ENCODE measurements at regions not wholly inside any gene's neighbourhood (a gene's known extent, or its start where the extent isn't known, plus 50 kb on each side); places are given as distances from the start of the nearest gene placed in this dataset.
"Not testable (repeated sequence)": the region's sequence is repeated elsewhere in the genome, so short reads cannot be mapped to it uniquely, and the experiment has no call there.

GRCh38 chr6:150690681-150691080, 91.0 kb downstream of the PLEKHG1 start:
- Histone ChIP-seq H3K9me3 (ENCODE audit: insufficient read depth, low read length) (no peaks in the 10 kb centered on the region), H3K27me3 (ENCODE audit: insufficient read depth, insufficient read length) (no peaks in the 10 kb centered on the region), H3K9ac (ENCODE audit: insufficient read length, low read depth) (no peak overlapping the region), H3K4me3 (ENCODE audit: insufficient read length, low read depth) (no peak overlapping the region), H3K36me3 (ENCODE audit: insufficient read depth, insufficient read length, low read length) (no peaks in the 10 kb centered on the region), H3K4me1 (ENCODE audit: insufficient read depth, insufficient read length) (no peaks in the 10 kb centered on the region)
- TF ChIP-seq ZNF274 (IDR thresholded peaks at IDR 0.05; ENCODE audit: low read depth, low read length) (no peak), YY1 (IDR thresholded peaks at IDR 0.05; ENCODE audit: insufficient read depth, insufficient read length) (no peak), SUZ12 (IDR thresholded peaks at IDR 0.05; ENCODE audit: extremely low read depth, insufficient read depth, insufficient read length) (no peak)
- no peak for DNase-seq (ENCODE audit: low read depth, low spot score)

GRCh38 chr6:150691463-150691862, 91.8 kb downstream of the PLEKHG1 start:
- H3K4me1 ChIP-seq (ENCODE audit: insufficient read depth, insufficient read length), result no peaks in the 10 kb centered on the region
- H3K27me3 ChIP-seq (ENCODE audit: insufficient read depth, insufficient read length), result no peaks in the 10 kb centered on the region
- no peaks in the 10 kb centered on the region for H3K9me3 ChIP-seq (ENCODE audit: insufficient read depth, low read length)
- H3K9ac ChIP-seq (ENCODE audit: insufficient read length, low read depth), result no peak overlapping the region
- H3K4me3 ChIP-seq (ENCODE audit: insufficient read length, low read depth), result no peak overlapping the region
- TF ChIP-seq ZNF274 (IDR thresholded peaks at IDR 0.05; ENCODE audit: low read depth, low read length), result no peak
- TF ChIP-seq SUZ12 (IDR thresholded peaks at IDR 0.05; ENCODE audit: extremely low read depth, insufficient read depth, insufficient read length), result no peak
- no peak for TF ChIP-seq YY1 (IDR thresholded peaks at IDR 0.05; ENCODE audit: insufficient read depth, insufficient read length)
- no peaks in the 10 kb centered on the region for H3K36me3 ChIP-seq (ENCODE audit: insufficient read depth, insufficient read length, low read length)
- DNase-seq (ENCODE audit: low read depth, low spot score), result no peak

DNA sequence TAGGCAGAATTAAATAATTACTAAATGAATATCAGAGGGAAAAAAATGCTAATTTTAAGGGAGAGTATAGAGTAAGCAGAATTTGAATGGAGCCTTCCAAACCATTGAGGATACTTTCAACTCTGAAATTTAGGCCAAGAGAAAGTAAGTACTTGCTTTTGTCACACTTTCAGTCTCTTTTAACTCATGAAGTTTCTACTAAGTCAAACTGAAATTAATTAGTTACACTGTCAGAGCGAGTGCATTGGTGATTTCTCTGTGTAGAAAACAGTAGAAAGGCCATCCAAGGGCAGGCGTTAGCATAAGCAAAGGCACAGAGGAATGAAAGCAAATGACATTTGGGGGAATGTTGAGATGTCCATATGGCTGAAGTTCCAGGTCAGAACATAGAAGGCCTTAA, 92.9 kb downstream of the PLEKHG1 start:
- Histone ChIP-seq H3K36me3 (ENCODE audit: insufficient read depth, insufficient read length, low read length) (no peaks in the 10 kb centered on the region), H3K27me3 (ENCODE audit: insufficient read depth, insufficient read length) (no peaks in the 10 kb centered on the region), H3K4me1 (ENCODE audit: insufficient read depth, insufficient read length) (no peaks in the 10 kb centered on the region), H3K9ac (ENCODE audit: insufficient read length, low read depth) (no peak overlapping the region), H3K4me3 (ENCODE audit: insufficient read length, low read depth) (no peak overlapping the region), H3K9me3 (ENCODE audit: insufficient read depth, low read length) (no peaks in the 10 kb centered on the region)
- no peak for DNase-seq (ENCODE audit: low read depth, low spot score)
- TF ChIP-seq YY1 (IDR thresholded peaks at IDR 0.05; ENCODE audit: insufficient read depth, insufficient read length) (no peak), ZNF274 (IDR thresholded peaks at IDR 0.05; ENCODE audit: low read depth, low read length) (no peak), SUZ12 (IDR thresholded peaks at IDR 0.05; ENCODE audit: extremely low read depth, insufficient read depth, insufficient read length) (no peak)

- Histone ChIP-seq H3K27me3 (ENCODE audit: insufficient read depth, insufficient read length) (no peaks in the 10 kb centered on the region), H3K4me1 (ENCODE audit: insufficient read depth, insufficient read length) (no peaks in the 10 kb centered on the region), H3K4me3 (ENCODE audit: insufficient read length, low read depth) (no peak overlapping the region)
These were observed 95.2 kb downstream of the PLEKHG1 start for GRCh38 chr6:150694889-150695288.

GRCh38 chr6:150695652-150696051, 96.0 kb downstream of the PLEKHG1 start:
- TF ChIP-seq YY1 (IDR thresholded peaks at IDR 0.05; ENCODE audit: insufficient read depth, insufficient read length), result no peak
- TF ChIP-seq ZNF274 (IDR thresholded peaks at IDR 0.05; ENCODE audit: low read depth, low read length), result no peak
- TF ChIP-seq SUZ12 (IDR thresholded peaks at IDR 0.05; ENCODE audit: extremely low read depth, insufficient read depth, insufficient read length), result no peak
- H3K4me1 ChIP-seq (ENCODE audit: insufficient read depth, insufficient read length), result no peaks in the 10 kb centered on the region
- H3K27me3 ChIP-seq (ENCODE audit: insufficient read depth, insufficient read length), result no peaks in the 10 kb centered on the region
- H3K36me3 ChIP-seq (ENCODE audit: insufficient read depth, insufficient read length, low read length), result no peaks in the 10 kb centered on the region
- DNase-seq (ENCODE audit: low read depth, low spot score), result no peak
- no peak overlapping the region for H3K9ac ChIP-seq (ENCODE audit: insufficient read length, low read depth)
- no peaks in the 10 kb centered on the region for H3K9me3 ChIP-seq (ENCODE audit: insufficient read depth, low read length)
- no peak overlapping the region for H3K4me3 ChIP-seq (ENCODE audit: insufficient read length, low read depth)

More at GRCh38 chr6:150694889-150695288, 95.2 kb downstream of the PLEKHG1 start:
- TF ChIP-seq YY1 (IDR thresholded peaks at IDR 0.05; ENCODE audit: insufficient read depth, insufficient read length) (no peak), ZNF274 (IDR thresholded peaks at IDR 0.05; ENCODE audit: low read depth, low read length) (no peak), SUZ12 (IDR thresholded peaks at IDR 0.05; ENCODE audit: extremely low read depth, insufficient read depth, insufficient read length) (no peak)
- Histone ChIP-seq H3K9ac (ENCODE audit: insufficient read length, low read depth) (no peak overlapping the region), H3K36me3 (ENCODE audit: insufficient read depth, insufficient read length, low read length) (no peaks in the 10 kb centered on the region), H3K9me3 (ENCODE audit: insufficient read depth, low read length) (no peaks in the 10 kb centered on the region)
- no peak for DNase-seq (ENCODE audit: low read depth, low spot score)

DNA sequence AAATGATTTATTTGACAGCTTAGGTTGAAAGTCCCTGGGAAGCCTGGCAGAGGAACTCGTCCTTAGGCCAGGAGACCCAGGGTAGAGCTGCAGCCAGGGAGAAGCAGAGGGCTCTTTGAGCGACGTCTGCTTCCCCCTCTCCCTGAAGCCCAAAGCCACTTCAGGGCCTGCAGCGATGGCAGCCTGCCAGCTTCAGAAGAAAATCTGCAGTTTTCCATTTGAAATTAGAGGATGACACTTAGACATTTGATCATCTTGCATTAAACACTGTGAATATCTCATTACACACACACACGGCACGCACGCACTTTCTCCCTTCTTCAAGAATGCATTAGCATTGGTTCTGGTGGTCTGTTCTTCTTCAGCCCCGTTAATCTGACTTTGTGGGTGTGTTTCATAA, 96.5 kb downstream of the PLEKHG1 start:
- H3K4me1 ChIP-seq (ENCODE audit: insufficient read depth, insufficient read length), result no peaks in the 10 kb centered on the region
- no peak overlapping the region for H3K9ac ChIP-seq (ENCODE audit: insufficient read length, low read depth)
- TF ChIP-seq ZNF274 (IDR thresholded peaks at IDR 0.05; ENCODE audit: low read depth, low read length) (no peak), SUZ12 (IDR thresholded peaks at IDR 0.05; ENCODE audit: extremely low read depth, insufficient read depth, insufficient read length) (no peak), YY1 (IDR thresholded peaks at IDR 0.05; ENCODE audit: insufficient read depth, insufficient read length) (no peak)

GRCh38 chr6:150696918-150697317, 97.2 kb downstream of the PLEKHG1 start:
- H3K9ac ChIP-seq (ENCODE audit: insufficient read length, low read depth); H3K4me3 ChIP-seq (ENCODE audit: insufficient read length, low read depth); DNase-seq (ENCODE audit: low read depth, low spot score); H3K36me3 ChIP-seq (ENCODE audit: insufficient read depth, insufficient read length, low read length); H3K27me3 ChIP-seq (ENCODE audit: insufficient read depth, insufficient read length); H3K9me3 ChIP-seq (ENCODE audit: insufficient read depth, low read length); H3K4me1 ChIP-seq (ENCODE audit: insufficient read depth, insufficient read length): not testable (repeated sequence)

More for the DNA sequence above, 96.5 kb downstream of the PLEKHG1 start:
- H3K4me3 ChIP-seq (ENCODE audit: insufficient read length, low read depth), result no peak overlapping the region
- H3K36me3 ChIP-seq (ENCODE audit: insufficient read depth, insufficient read length, low read length), result no peaks in the 10 kb centered on the region
- H3K27me3 ChIP-seq (ENCODE audit: insufficient read depth, insufficient read length), result no peaks in the 10 kb centered on the region
- H3K9me3 ChIP-seq (ENCODE audit: insufficient read depth, low read length), result no peaks in the 10 kb centered on the region
- no peak for DNase-seq (ENCODE audit: low read depth, low spot score)

GRCh38 chr6:150697515-150697914, 97.8 kb downstream of the PLEKHG1 start:
- no peak overlapping the region for H3K9ac ChIP-seq (ENCODE audit: insufficient read length, low read depth)
- no peaks in the 10 kb centered on the region for H3K9me3 ChIP-seq (ENCODE audit: insufficient read depth, low read length)
- H3K4me1 ChIP-seq (ENCODE audit: insufficient read depth, insufficient read length), result no peaks in the 10 kb centered on the region
- H3K36me3 ChIP-seq (ENCODE audit: insufficient read depth, insufficient read length, low read length), result no peaks in the 10 kb centered on the region
- H3K4me3 ChIP-seq (ENCODE audit: insufficient read length, low read depth), result no peak overlapping the region
- no peak for DNase-seq (ENCODE audit: low read depth, low spot score)
- no peaks in the 10 kb centered on the region for H3K27me3 ChIP-seq (ENCODE audit: insufficient read depth, insufficient read length)
- no peak for TF ChIP-seq ZNF274 (IDR thresholded peaks at IDR 0.05; ENCODE audit: low read depth, low read length)
- no peak for TF ChIP-seq YY1 (IDR thresholded peaks at IDR 0.05; ENCODE audit: insufficient read depth, insufficient read length)
- TF ChIP-seq SUZ12 (IDR thresholded peaks at IDR 0.05; ENCODE audit: extremely low read depth, insufficient read depth, insufficient read length), result no peak
